ENCODE measurements at regions not wholly inside any gene's neighbourhood (a gene's known extent, or its start where the extent isn't known, plus 50 kb on each side); places are given as distances from the start of the nearest gene placed in this dataset.

DNA sequence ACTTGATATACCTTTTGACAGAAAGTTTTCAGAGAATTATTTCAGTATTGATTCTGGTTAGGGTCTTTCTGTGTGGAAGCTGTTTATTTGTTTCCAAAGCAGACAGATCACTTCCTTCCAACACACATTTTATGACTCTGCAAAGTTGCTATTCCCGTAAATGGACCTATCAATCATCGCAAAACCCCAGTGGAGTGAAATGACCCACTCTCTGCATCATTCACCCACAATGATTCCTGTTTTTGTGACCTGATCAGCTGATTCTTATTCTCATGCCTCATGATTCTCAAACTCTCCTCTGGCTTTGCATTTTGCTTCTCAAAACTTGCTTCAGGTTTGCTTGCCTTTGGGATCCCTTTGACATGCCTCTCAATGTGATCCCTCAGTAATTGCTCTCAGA is 453.7 kb downstream of the PCDH17 start:
- H3K27ac Mint-ChIP-seq, result no peak overlapping the region
- H3K9me3 ChIP-seq (ENCODE audit: control extremely low read depth in 1 of 3, control insufficient read depth in 2 of 3, insufficient read depth in 1 of 3, low read length in 2 of 3), result no peaks in the 10 kb centered on the region
- ATAC-seq (ENCODE audit: low read depth) (no peak), DNase-seq (no peak)
- H3K27me3 ChIP-seq (replicated peaks in 1 of 4; ENCODE audit: control extremely low read depth in 1 of 4, control insufficient read depth in 3 of 4, insufficient read depth in 4 of 4, low read length in 3 of 4), result no peaks in the 10 kb centered on the region
- H3K9ac ChIP-seq (ENCODE audit: low read length), result no peak overlapping the region
- no peak overlapping the region for H2AFZ ChIP-seq (ENCODE audit: insufficient read depth, low read depth, low read length, poor library complexity, severe bottlenecking)
- no peak overlapping the region for H3K4me3 ChIP-seq (ENCODE audit: control extremely low read depth in 1 of 5, extremely low read depth in 1 of 5, insufficient read depth in 1 of 5, low read depth in 2 of 5, low read length in 4 of 5)
- CTCF ChIA-PET, result no interaction called here
- no peaks in the 10 kb centered on the region for H3K36me3 ChIP-seq (replicated peaks in 1 of 2; ENCODE audit: control extremely low read depth in 1 of 2, control insufficient read depth in 1 of 2, extremely low read depth in 1 of 2, insufficient read depth in 2 of 2, low read length in 1 of 2)
- H4K20me1 ChIP-seq (ENCODE audit: control insufficient read depth, insufficient read depth, low read length, poor library complexity, severe bottlenecking), result no peaks in the 10 kb centered on the region
- H3K4me1 ChIP-seq (ENCODE audit: control insufficient read depth in 2 of 2, insufficient read depth in 2 of 2, low read length in 2 of 2), result no peaks in the 10 kb centered on the region
- no peak overlapping the region for H3K4me2 ChIP-seq (replicated peaks; ENCODE audit: low read depth, low read length, poor library complexity, severe bottlenecking)
- no peaks in the 10 kb centered on the region for H3K79me2 ChIP-seq (ENCODE audit: control insufficient read depth, insufficient read depth, low read length)
- 25% methylated on average over 2 of the region's 2 CpGs for WGBS (ENCODE audit: insufficient coverage)
- no peaks in the 10 kb centered on the region for H3K9me3 Mint-ChIP-seq (ENCODE audit: insufficient read depth)
- no peaks in the 10 kb centered on the region for H3K4me1 Mint-ChIP-seq
- intact Hi-C loops (cut with micrococcal nuclease), result no loop called here
- no peak overlapping the region for H3K27ac ChIP-seq (ENCODE audit: low read length in 2 of 2)
- TF ChIP-seq, protein P1, sequence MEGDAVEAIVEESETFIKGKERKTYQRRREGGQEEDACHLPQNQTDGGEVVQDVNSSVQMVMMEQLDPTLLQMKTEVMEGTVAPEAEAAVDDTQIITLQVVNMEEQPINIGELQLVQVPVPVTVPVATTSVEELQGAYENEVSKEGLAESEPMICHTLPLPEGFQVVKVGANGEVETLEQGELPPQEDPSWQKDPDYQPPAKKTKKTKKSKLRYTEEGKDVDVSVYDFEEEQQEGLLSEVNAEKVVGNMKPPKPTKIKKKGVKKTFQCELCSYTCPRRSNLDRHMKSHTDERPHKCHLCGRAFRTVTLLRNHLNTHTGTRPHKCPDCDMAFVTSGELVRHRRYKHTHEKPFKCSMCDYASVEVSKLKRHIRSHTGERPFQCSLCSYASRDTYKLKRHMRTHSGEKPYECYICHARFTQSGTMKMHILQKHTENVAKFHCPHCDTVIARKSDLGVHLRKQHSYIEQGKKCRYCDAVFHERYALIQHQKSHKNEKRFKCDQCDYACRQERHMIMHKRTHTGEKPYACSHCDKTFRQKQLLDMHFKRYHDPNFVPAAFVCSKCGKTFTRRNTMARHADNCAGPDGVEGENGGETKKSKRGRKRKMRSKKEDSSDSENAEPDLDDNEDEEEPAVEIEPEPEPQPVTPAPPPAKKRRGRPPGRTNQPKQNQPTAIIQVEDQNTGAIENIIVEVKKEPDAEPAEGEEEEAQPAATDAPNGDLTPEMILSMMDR (IDR thresholded peaks at IDR 0.05), result no peak
- no peak for TF ChIP-seq EZH2 (IDR thresholded peaks at IDR 0.05; ENCODE audit: borderline replicate concordance, insufficient read depth, low read depth, low read length, poor library complexity, severe bottlenecking)
- POLR2A ChIA-PET, result no interaction called here
- no peak overlapping the region for H3K4me3 Mint-ChIP-seq
- no peaks in the 10 kb centered on the region for H3K27me3 Mint-ChIP-seq

DNA sequence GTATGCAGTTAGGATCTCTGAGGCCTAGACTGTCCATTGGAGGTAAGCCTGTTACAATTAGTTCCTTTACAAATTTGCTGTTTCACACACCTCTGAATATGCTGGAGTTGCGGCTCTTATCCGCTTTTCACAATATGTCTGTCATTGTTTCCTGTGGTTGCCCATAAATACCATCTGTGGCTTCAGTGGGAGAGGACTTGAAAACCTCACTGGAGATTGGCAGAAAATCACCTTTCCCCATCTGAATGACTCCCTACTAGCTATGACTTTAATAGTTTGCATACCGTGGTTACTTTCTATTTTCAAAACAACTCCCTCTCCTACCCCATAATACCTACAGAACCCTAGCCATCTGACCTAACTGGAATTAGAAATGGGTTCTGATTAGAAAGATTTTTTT is 454.3 kb downstream of the PCDH17 start:
- Histone ChIP-seq H3K79me2 (ENCODE audit: control insufficient read depth, insufficient read depth, low read length) (no peaks in the 10 kb centered on the region), H3K9me3 (ENCODE audit: control extremely low read depth in 1 of 3, control insufficient read depth in 2 of 3, insufficient read depth in 1 of 3, low read length in 2 of 3) (no peaks in the 10 kb centered on the region), H3K4me3 (ENCODE audit: control extremely low read depth in 1 of 5, extremely low read depth in 1 of 5, insufficient read depth in 1 of 5, low read depth in 2 of 5, low read length in 4 of 5) (no peak overlapping the region), H3K4me1 (ENCODE audit: control insufficient read depth in 2 of 2, insufficient read depth in 2 of 2, low read length in 2 of 2) (no peaks in the 10 kb centered on the region), H3K27me3 (replicated peaks in 1 of 4; ENCODE audit: control extremely low read depth in 1 of 4, control insufficient read depth in 3 of 4, insufficient read depth in 4 of 4, low read length in 3 of 4) (no peaks in the 10 kb centered on the region), H3K36me3 (replicated peaks in 1 of 2; ENCODE audit: control extremely low read depth in 1 of 2, control insufficient read depth in 1 of 2, extremely low read depth in 1 of 2, insufficient read depth in 2 of 2, low read length in 1 of 2) (no peaks in the 10 kb centered on the region), H3K9ac (ENCODE audit: low read length) (no peak overlapping the region), H3K27ac (ENCODE audit: low read length in 2 of 2) (no peak overlapping the region), H2AFZ (ENCODE audit: insufficient read depth, low read depth, low read length, poor library complexity, severe bottlenecking) (no peak overlapping the region), H4K20me1 (ENCODE audit: control insufficient read depth, insufficient read depth, low read length, poor library complexity, severe bottlenecking) (no peaks in the 10 kb centered on the region), H3K4me2 (replicated peaks; ENCODE audit: low read depth, low read length, poor library complexity, severe bottlenecking) (no peak overlapping the region)
- ChIA-PET CTCF (no interaction called here), POLR2A (no interaction called here)
- no peak overlapping the region for H3K27ac Mint-ChIP-seq
- H3K4me1 Mint-ChIP-seq, result no peaks in the 10 kb centered on the region
- no peak for DNase-seq
- no CpG with 5 or more reads among the region's 3 CpGs for WGBS (ENCODE audit: insufficient coverage)
- no peaks in the 10 kb centered on the region for H3K27me3 Mint-ChIP-seq
- TF ChIP-seq, protein P1 (IDR thresholded peaks at IDR 0.05), result no peak
- no peak for TF ChIP-seq EZH2 (IDR thresholded peaks at IDR 0.05; ENCODE audit: borderline replicate concordance, insufficient read depth, low read depth, low read length, poor library complexity, severe bottlenecking)
- no peak for ATAC-seq (ENCODE audit: low read depth)
- no peaks in the 10 kb centered on the region for H3K9me3 Mint-ChIP-seq (ENCODE audit: insufficient read depth)
- intact Hi-C loops (cut with micrococcal nuclease), result no loop called here
- no peak overlapping the region for H3K4me3 Mint-ChIP-seq
